GM12891 (cell line): ENCODE measurements at regions not wholly inside any gene's neighbourhood (a gene's known extent, or its start where the extent isn't known, plus 50 kb on each side); places are given as distances from the start of the nearest gene placed in this dataset.

ENCODE experiments used
- DNase-seq: peaks from one replicate; pipeline ENCODE4 v3.0.0; 2011; ENCODE audit warnings: low spot score; ENCODE audit not compliant: insufficient read length
- FAIRE-seq: peaks from 2 replicates; lab custom pipeline; 2011; peaks lifted over from hg19 to GRCh38; lab: Jason Lieb, UNC
- PAX5 ChIP-seq: IDR thresholded peaks from 2 replicates; pipeline ENCODE4 v1.6.1; 2011; ENCODE audit warnings: low read length, moderate library complexity, mild to moderate bottlenecking; ENCODE audit not compliant: insufficient read depth, severe bottlenecking
- POLR2A ChIP-seq: IDR thresholded peaks from 2 replicates; pipeline ENCODE4 v1.6.1; 2011; ENCODE audit warnings: low read depth, low read length, control low read depth
- POLR2AphosphoS5 ChIP-seq: IDR thresholded peaks from 2 replicates; pipeline ENCODE4 v1.6.1; 2011; ENCODE audit warnings: low read depth, low read length, control low read depth
- POU2F2 ChIP-seq: IDR thresholded peaks from 2 replicates; pipeline ENCODE4 v1.6.1; 2011; ENCODE audit warnings: low read depth, mild to moderate bottlenecking, control low read depth, low read length, moderate library complexity
- SPI1 ChIP-seq: IDR thresholded peaks from 2 replicates; pipeline ENCODE4 v1.6.1; 2011; ENCODE audit warnings: low read depth, low read length, control low read depth
- TAF1 ChIP-seq: IDR thresholded peaks from 2 replicates; pipeline ENCODE4 v1.6.1; 2011; ENCODE audit warnings: low read depth, low read length, control low read depth

GRCh38 chr4:59314637-59315036 lies 1885.5 kb upstream of the ADGRL3 start:
- FAIRE-seq, result no peak
- DNase-seq, result no peak
- TF ChIP-seq TAF1 (no peak), SPI1 (no peak), POLR2A (no peak), POLR2AphosphoS5 (no peak)

DNA sequence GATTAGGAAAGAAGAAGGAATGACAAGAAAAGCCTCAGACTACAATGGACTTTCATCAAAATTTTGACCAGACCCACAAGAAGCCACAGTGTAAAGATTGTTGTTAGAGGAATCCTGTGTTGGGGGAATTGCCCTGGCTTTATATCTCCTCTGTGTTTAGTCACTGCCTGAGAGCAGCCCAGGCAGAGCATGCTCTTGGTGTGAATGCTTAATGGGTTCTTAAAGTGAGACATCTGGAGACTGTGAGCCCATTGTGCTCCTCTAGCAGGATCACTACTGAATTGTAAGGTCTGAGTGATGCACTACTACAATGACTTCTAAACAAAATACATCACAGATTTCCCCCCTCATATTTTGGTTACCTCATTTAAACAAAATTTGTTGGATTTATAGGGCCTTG lies 1860.5 kb upstream of the ADGRL3 start:
- TF ChIP-seq SPI1, result no peak
- no peak for TF ChIP-seq POLR2AphosphoS5
- TF ChIP-seq POU2F2, result no peak
- DNase-seq, result no peak
- no peak for FAIRE-seq

DNA sequence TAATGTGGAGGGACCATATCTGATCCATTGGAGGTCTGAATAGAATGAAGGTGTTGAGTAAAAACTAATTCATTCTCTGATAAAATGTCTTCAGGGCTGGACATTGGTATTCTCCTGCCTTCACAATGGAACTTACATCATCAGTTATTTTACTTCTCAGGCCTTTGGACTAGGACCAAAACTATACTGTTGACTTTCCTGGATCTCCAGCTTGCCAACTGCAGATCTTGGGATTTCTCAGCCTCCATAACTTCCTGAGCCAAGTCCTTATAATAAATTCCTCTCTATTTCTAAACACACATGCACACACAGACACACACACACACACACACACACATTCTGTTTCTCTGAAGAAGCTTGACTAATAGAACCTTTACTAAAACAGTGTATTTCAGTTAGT lies 1858.6 kb upstream of the ADGRL3 start:
- DNase-seq (no peak), FAIRE-seq (no peak)
- TF ChIP-seq POLR2AphosphoS5, result no peak
- no peak for TF ChIP-seq SPI1

DNA sequence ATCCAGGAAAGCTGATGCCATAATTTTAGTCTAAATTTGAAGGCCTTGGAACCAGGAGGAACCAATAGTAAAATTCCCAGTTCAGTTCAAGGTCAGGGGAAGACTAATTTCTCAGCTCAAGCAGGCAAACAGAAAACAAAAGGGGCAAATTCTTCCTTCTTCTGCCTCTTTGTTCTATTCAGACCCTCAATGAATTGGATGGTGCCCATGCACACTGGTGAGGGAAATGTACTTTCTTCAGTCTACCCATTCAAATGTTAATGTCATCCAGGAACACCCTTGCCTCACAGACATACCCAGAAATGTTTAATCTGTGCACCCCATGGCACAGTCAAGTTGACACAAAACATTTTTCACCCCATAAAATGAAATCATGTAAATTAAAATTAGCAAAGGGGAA lies 1851.2 kb upstream of the ADGRL3 start:
- no peak for FAIRE-seq
- TF ChIP-seq TAF1 (no peak), SPI1 (no peak), PAX5 (no peak), POLR2A (no peak), POLR2AphosphoS5 (no peak), POU2F2 (no peak)
- DNase-seq, result no peak

DNA sequence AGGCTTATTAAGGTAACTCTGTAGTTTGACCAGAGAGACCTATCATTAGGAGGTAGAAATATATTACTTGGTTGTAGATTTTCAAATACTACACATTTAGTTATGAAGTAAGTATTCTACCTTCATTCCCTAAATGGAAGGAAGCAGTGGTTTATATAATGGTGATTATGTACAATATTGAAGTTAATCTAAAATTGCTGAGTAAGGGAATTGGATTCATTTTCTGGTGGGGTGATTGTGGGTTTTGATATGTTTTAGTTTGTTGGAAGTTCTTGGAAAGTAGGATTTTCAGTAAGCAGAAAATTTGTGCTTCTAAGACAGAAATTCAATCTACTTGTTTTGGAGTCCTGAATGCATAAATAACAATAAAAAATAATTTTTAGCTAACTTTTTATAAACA lies 1830.9 kb upstream of the ADGRL3 start:
- TF ChIP-seq PAX5 (no peak), POLR2A (no peak), POU2F2 (no peak), SPI1 (no peak), POLR2AphosphoS5 (no peak), TAF1 (no peak)

DNA sequence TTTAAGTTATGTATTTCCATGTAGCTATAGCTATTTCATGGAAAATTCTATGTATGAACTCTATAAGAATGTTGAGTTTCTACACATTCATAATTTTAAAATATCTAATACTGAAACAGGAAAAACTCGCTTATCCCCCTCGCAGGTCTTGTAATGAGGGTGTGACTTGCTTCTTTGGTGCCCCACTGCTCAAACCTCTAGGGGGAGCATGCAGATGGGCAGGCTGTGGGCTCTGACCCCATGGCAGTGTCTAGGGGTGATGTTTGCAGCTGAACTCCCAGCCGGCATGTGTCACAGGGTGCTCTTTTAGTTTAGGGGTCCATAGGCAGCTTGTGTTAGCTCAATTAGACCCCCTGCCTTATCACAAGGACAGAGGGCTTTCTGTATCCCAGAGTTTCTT lies 1825.7 kb upstream of the ADGRL3 start:
- TF ChIP-seq PAX5 (no peak), POLR2A (no peak), TAF1 (no peak), POLR2AphosphoS5 (no peak), SPI1 (no peak), POU2F2 (no peak)
- FAIRE-seq, result no peak
- no peak for DNase-seq

More for the DNA sequence above, 1830.9 kb upstream of the ADGRL3 start:
- no peak for FAIRE-seq
- no peak for DNase-seq

- DNase-seq, result no peak
- FAIRE-seq, result no peak
- TF ChIP-seq PAX5 (no peak), POU2F2 (no peak)
Observed at GRCh38 chr4:59380841-59381366, 1819.2 kb upstream of the ADGRL3 start.

GRCh38 chr4:59381591-59381990 lies 1818.5 kb upstream of the ADGRL3 start:
- DNase-seq (no peak), FAIRE-seq (no peak)
- no peak for TF ChIP-seq PAX5
- no peak for TF ChIP-seq SPI1
- TF ChIP-seq POLR2AphosphoS5, result no peak
- no peak for TF ChIP-seq TAF1
- no peak for TF ChIP-seq POU2F2
- TF ChIP-seq POLR2A, result no peak

GRCh38 chr4:59387759-59388758 lies 1812.1 kb upstream of the ADGRL3 start:
- FAIRE-seq (no peak), DNase-seq (no peak)
- TF ChIP-seq POLR2A (no peak), TAF1 (no peak), POU2F2 (no peak), SPI1 (no peak), PAX5 (no peak), POLR2AphosphoS5 (no peak)

- DNase-seq, result no peak
- FAIRE-seq, result no peak
- TF ChIP-seq TAF1, result no peak
- no peak for TF ChIP-seq SPI1
- TF ChIP-seq POLR2A, result no peak
- TF ChIP-seq POU2F2, result no peak
Observed at GRCh38 chr4:59393780-59394179, 1806.3 kb upstream of the ADGRL3 start.

DNA sequence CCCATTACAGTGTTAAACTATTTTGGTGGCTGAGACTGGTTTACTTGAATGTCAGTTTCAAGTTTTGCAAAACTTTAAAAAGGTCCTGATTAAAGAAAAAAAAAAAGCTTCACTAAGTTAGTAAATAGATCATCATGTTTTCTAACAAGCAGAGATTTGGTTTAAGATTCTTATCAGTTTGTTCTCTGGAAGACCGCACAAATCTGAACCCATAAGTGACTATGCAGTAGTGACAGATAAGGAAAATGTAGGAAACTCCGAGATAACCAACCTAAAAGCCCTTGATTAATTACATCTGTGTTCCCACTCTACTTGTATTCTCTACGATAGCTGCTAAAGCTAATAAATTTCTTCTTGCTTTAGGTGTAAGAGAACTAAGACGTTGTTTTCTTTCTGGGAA lies 1799.8 kb upstream of the ADGRL3 start:
- TF ChIP-seq TAF1, result no peak
- no peak for TF ChIP-seq PAX5
- TF ChIP-seq POU2F2, result no peak
- no peak for TF ChIP-seq POLR2A
- TF ChIP-seq POLR2AphosphoS5, result no peak
- TF ChIP-seq SPI1, result no peak
- DNase-seq (no peak), FAIRE-seq (no peak)

DNA sequence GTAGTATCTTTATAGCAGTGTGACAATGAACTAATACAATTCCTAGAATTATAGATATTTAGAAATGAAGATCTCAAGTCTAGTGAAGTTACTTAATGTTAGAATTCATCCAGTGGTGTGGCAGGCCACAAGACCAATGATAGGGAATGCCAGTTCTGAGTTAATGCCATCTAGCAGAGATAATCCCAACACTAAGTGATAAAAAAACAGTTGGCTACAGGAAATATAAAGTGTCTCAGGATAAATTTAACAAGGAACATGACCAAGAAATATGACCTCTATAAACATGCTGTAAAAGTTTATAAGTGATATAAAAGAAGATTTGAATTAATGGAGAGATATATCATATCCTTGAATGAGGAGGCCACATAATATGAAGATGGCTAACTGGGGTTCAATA lies 1790.5 kb upstream of the ADGRL3 start:
- FAIRE-seq (no peak), DNase-seq (no peak)

More for the DNA sequence above, 1790.5 kb upstream of the ADGRL3 start:
- no peak for TF ChIP-seq SPI1
- no peak for TF ChIP-seq POLR2AphosphoS5
